ENCODE measurements at regions not wholly inside any gene's neighbourhood (a gene's known extent, or its start where the extent isn't known, plus 50 kb on each side); places are given as distances from the start of the nearest gene placed in this dataset.

DNA sequence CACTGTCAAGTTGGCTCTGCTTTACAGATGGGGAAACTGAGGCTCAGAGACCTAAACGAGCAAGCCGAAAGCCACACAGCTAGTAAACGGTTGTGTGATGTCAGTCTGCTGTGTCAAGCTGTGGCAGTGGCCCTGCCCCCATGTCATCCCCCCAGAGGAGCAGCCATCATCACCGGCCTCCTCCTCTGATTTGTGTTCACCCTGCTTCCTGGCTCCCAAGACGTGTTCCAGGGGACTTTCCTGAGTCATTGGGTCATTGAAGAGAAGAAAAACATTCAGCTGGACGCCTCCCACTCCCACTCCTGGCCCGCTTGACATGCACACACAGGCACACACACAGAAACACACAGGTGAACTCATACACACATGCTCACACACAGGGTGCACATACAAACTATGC lies 54.0 kb upstream of the CIBAR2 start:
- TF ChIP-seq, protein P1, sequence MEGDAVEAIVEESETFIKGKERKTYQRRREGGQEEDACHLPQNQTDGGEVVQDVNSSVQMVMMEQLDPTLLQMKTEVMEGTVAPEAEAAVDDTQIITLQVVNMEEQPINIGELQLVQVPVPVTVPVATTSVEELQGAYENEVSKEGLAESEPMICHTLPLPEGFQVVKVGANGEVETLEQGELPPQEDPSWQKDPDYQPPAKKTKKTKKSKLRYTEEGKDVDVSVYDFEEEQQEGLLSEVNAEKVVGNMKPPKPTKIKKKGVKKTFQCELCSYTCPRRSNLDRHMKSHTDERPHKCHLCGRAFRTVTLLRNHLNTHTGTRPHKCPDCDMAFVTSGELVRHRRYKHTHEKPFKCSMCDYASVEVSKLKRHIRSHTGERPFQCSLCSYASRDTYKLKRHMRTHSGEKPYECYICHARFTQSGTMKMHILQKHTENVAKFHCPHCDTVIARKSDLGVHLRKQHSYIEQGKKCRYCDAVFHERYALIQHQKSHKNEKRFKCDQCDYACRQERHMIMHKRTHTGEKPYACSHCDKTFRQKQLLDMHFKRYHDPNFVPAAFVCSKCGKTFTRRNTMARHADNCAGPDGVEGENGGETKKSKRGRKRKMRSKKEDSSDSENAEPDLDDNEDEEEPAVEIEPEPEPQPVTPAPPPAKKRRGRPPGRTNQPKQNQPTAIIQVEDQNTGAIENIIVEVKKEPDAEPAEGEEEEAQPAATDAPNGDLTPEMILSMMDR (IDR thresholded peaks at IDR 0.05; ENCODE audit: low read depth, low read length, missing control alignments), result no peak
- no peak for DNase-seq
- Histone ChIP-seq H3K36me3 (replicated peaks) (no peaks in the 10 kb centered on the region), H3K27me3 (replicated peaks) (no peaks in the 10 kb centered on the region), H3K27ac (no peak overlapping the region), H3K4me3 (ENCODE audit: low read depth, low read length) (no peak overlapping the region)
- in situ Hi-C loops (cut with HindIII; ENCODE audit: low pct_ligation_motif_present, low sequenced_read_pairs), result no loop called here

DNA sequence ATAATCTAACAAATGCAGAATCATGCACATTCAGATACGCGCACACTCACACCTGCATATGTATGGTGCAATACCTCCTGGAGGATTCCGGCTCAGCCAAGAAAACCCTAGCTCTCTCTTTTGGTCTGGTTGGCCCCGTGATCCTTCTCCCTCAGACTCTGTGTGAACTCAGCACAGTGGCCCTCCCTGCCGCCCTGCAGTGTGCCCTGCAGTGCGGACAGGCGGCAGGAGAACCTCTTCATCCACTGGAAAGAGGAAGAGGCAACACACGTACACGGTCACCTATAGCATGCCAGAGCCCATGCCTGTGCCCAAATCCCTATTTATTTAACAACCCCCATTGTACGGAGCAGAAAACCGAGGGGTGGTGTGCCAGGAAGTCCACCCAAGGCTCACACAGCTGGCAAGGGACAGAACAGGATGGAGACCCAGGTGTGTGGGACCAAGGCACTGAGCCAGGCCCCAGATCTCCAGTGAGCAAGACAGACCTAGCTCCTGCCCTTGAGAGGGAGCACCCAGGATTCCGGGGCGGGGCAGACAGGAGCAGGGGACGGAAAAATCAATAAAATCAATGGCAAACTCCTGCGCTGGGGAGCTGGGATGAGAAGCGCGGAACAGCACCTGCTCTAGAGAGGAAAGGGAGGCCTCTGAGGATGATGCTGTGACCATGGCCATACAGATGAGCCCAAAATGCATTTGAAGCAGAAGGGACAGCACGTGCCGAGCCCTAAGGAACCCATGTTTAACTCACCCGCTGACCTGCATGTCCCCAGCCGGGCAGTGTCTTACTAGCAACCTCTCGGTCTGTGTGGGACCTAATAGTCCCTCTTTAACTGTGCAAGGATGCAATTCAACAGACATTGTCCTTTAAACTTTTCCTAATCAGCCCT lies 54.7 kb upstream of the CIBAR2 start:
- Histone ChIP-seq H3K27ac (no peak overlapping the region), H3K36me3 (replicated peaks) (no peaks in the 10 kb centered on the region), H3K4me3 (ENCODE audit: low read depth, low read length) (no peak overlapping the region), H3K27me3 (replicated peaks) (no peaks in the 10 kb centered on the region)
- in situ Hi-C loops (cut with HindIII; ENCODE audit: low pct_ligation_motif_present, low sequenced_read_pairs), result no loop called here
- TF ChIP-seq, protein P1 (IDR thresholded peaks at IDR 0.05; ENCODE audit: low read depth, low read length, missing control alignments), result no peak
- DNase-seq, result no peak

DNA sequence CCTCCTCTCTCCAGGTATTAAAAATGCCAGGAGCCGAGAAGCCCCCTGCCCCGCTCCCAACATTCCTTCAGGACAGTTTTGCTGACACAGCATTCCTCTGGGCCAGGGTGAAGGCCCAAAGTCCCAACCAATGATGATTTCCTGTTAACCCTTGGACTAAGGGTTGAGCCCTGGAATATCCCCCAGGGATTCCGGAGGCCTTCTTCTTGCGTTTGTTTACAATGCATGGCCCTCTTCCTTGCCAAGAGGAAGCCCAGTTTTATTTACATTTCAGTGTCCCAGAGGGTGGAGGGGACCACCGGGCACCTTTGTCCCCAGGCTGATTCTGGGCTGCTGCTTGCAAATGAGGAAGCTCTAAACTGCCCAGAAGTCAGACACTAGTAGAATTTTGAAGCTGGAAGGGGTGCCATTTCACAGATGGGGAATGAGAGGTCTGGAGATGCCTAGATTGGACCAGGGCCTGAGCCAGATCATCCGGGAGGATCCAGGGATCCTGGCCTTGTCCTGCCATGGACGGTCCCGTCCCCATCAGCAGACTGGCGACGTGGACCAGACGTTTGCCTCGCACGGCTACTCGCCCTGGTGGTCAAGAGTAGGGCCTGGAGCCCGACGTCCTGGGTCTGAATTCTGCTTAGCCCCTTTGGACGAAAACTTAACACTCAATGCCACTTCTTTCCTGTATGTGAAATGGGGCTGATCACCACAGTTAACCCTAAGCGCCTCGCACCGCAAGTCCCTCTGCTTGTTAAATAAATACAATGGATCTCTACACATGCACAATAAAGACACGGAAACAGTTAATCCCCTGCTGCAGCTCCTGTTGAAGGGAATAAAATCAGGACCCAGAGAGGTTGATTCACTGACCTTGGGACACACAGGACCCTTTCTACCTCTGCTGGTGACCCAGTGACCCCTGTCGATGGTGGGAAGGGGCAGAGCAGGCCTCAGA lies 55.6 kb upstream of the CIBAR2 start:
- H3K4me3 ChIP-seq (ENCODE audit: low read depth, low read length), result no peak overlapping the region
- no peaks in the 10 kb centered on the region for H3K27me3 ChIP-seq (replicated peaks)
- DNase-seq, result no peak
- in situ Hi-C loops (cut with HindIII; ENCODE audit: low pct_ligation_motif_present, low sequenced_read_pairs), result no loop called here
- H3K27ac ChIP-seq, result no peak overlapping the region
- no peaks in the 10 kb centered on the region for H3K36me3 ChIP-seq (replicated peaks)
- TF ChIP-seq, protein P1 (IDR thresholded peaks at IDR 0.05; ENCODE audit: low read depth, low read length, missing control alignments), result no peak

DNA sequence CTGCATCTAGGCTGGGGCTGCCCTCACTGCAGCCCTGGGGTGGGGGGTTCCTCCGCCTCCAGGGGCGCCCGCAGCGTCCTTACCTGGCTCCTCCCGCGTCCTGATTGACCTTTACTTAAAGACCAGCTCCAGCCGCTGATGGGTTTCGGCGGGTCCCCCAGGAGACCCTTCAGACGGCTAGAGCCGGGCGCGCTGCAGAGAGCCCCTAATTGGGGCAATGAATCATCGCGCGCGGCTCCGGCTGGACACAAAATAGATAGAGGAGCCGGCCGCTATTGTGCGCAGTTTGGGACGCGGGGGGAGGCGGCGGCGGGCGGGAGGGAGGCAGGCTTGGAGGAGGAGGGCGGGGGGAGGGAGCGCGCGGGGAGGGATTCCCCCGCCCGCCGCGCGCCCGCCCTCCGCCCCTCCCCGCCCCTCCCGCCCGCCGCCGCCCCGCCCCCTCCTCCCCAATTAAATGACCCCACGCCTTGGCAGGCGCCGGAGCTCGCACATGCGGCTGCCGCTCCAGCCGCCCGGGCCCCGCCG lies 56.5 kb upstream of the CIBAR2 start:
- TF ChIP-seq, protein P1 (IDR thresholded peaks at IDR 0.05; ENCODE audit: low read depth, low read length, missing control alignments), result peak; percentile 0
- in situ Hi-C loops (cut with HindIII; ENCODE audit: low pct_ligation_motif_present, low sequenced_read_pairs), result no loop called here
- Histone ChIP-seq H3K36me3 (replicated peaks) (no peaks in the 10 kb centered on the region), H3K27me3 (replicated peaks) (no peaks in the 10 kb centered on the region), H3K27ac (no peak overlapping the region), H3K4me3 (ENCODE audit: low read depth, low read length) (peak overlapping the region; percentile 26)
- no peak for DNase-seq

DNA sequence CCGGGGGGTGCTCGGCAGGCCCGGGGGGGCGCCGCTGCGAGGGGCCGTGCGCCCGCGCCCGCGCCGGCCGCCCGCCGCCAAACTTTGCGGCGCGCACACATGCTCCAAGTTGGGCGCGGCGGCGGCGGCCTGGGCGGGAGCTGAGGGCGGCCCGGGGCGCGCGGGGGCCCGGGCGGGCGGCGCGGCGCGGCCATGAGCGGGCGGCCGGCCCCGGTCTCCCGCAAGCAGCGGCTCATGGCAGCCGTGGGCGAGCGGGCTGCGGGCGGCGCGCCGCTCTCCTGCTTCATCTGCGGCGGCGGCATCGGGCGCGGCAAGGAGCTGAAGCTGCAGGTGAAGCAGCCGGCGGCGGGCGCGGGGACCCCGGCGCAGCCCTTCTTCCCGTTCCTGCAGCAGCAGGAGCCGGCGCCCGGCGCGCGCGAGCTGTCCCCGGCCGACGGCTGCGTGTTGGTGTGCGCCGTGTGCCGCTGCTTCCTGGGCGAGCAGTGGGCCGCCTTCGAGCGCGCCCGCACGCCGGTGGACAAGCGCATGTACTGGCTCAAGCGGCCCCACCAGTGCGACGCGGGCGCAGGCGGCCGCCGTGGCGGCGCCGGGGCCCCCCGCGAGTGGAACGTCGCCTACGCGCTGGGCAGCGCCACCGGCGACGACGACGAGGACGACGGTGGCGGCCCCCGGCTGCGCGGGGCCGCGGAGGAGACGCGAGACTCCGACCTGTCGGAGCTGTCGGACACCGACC lies 57.2 kb upstream of the CIBAR2 start:
- no peaks in the 10 kb centered on the region for H3K36me3 ChIP-seq (replicated peaks)
- TF ChIP-seq, protein P1 (IDR thresholded peaks at IDR 0.05; ENCODE audit: low read depth, low read length, missing control alignments), result no peak
- no peaks in the 10 kb centered on the region for H3K27me3 ChIP-seq (replicated peaks)
- in situ Hi-C loops (cut with HindIII; ENCODE audit: low pct_ligation_motif_present, low sequenced_read_pairs), result no loop called here
- peak overlapping the region; percentile 39 for H3K4me3 ChIP-seq (ENCODE audit: low read depth, low read length)
- DNase-seq, result no peak
- H3K27ac ChIP-seq, result no peak overlapping the region
